ENCODE measurements at regions not wholly inside any gene's neighbourhood (a gene's known extent, or its start where the extent isn't known, plus 50 kb on each side); places are given as distances from the start of the nearest gene placed in this dataset.
"Not testable (repeated sequence)": the region's sequence is repeated elsewhere in the genome, so short reads cannot be mapped to it uniquely, and the experiment has no call there.

- no peak for DNase-seq
These were observed 171.3 kb upstream of the PARD3B start for GRCh38 chr2:204373942-204374341.

GRCh38 chr2:204380141-204380881 lies 165.0 kb upstream of the PARD3B start:
- no peak for DNase-seq

GRCh38 chr2:204386668-204387067 lies 158.6 kb upstream of the PARD3B start:
- no peak for DNase-seq

GRCh38 chr2:204389120-204389519 lies 156.2 kb upstream of the PARD3B start:
- no peak for DNase-seq

GRCh38 chr2:204389856-204390255 lies 155.4 kb upstream of the PARD3B start:
- DNase-seq: no peak

GRCh38 chr2:204395539-204395938 lies 149.7 kb upstream of the PARD3B start:
- no peak for DNase-seq

GRCh38 chr2:204401114-204401513 lies 144.2 kb upstream of the PARD3B start:
- DNase-seq: no peak

- no peak for DNase-seq
These were observed 137.9 kb upstream of the PARD3B start for GRCh38 chr2:204407204-204408014.

GRCh38 chr2:204412782-204413181 lies 132.5 kb upstream of the PARD3B start:
- not testable (repeated sequence) for DNase-seq

GRCh38 chr2:204415406-204416181 lies 129.7 kb upstream of the PARD3B start:
- no peak for DNase-seq

- DNase-seq: no peak
These were observed 129.0 kb upstream of the PARD3B start for GRCh38 chr2:204416236-204416635.

GRCh38 chr2:204425821-204426220 lies 119.5 kb upstream of the PARD3B start:
- no peak for DNase-seq

- no peak for DNase-seq
These were observed 116.6 kb upstream of the PARD3B start for GRCh38 chr2:204428675-204429074.

- DNase-seq: no peak
These were observed 113.7 kb upstream of the PARD3B start for GRCh38 chr2:204431529-204431928.

GRCh38 chr2:204432196-204432595 lies 113.1 kb upstream of the PARD3B start:
- DNase-seq: no peak

- no peak for DNase-seq
These were observed 110.4 kb upstream of the PARD3B start for GRCh38 chr2:204434660-204435462.

- no peak for DNase-seq
These were observed 109.0 kb upstream of the PARD3B start for GRCh38 chr2:204436230-204436629.

GRCh38 chr2:204437408-204437807 lies 107.9 kb upstream of the PARD3B start:
- no peak for DNase-seq

- DNase-seq: no peak
These were observed 107.2 kb upstream of the PARD3B start for GRCh38 chr2:204437815-204438756.

- no peak for DNase-seq
These were observed 104.0 kb upstream of the PARD3B start for GRCh38 chr2:204441316-204441715.

GRCh38 chr2:204445149-204445548 lies 100.1 kb upstream of the PARD3B start:
- no peak for DNase-seq

All from NCI-H2107 (cell line).